K562 (cell line): ENCODE measurements at regions not wholly inside any gene's neighbourhood (a gene's known extent, or its start where the extent isn't known, plus 50 kb on each side); places are given as distances from the start of the nearest gene placed in this dataset.

Source experiments
- ATAC-seq: fragments of 200-7000 bp; cut with Tn5 transposase; 3 replicates; pipeline ENCODE4 v1.9.1; 2020; ENCODE audit warnings: moderate library complexity
- BruUV-seq: library from RNA; stranded (reverse); fragments of 400-500 nt; replicated peaks from 2 replicates; lab custom pipeline; 2021; lab: Mats Ljungman, UMichigan
- CTCF ChIA-PET: fragments of 300-600 bp; formaldehyde crosslinking; extraction: SDS; loops from one replicate; lab custom pipeline; 2021; ENCODE audit warnings: low intra/inter-chr PET ratio; lab: Yijun Ruan, JAX
- POLR2A ChIA-PET: fragments of 300-600, 350-650 bp; sonication (Branson Sonifier 250); formaldehyde crosslinking; extraction: SDS; loops from one replicate; lab custom pipeline; 2021; ENCODE audit warnings: antibody characterized with exemption, inconsistent platforms; lab: Yijun Ruan, JAX
- DNase-seq, 4 experiments: peaks; one replicate each; pipeline versions ENCODE4 v3.0.0 to v3.0.0-alpha.2; 2011 to 2018; ENCODE audit warnings: low spot score in 3 of 4, mixed read lengths in 3 of 4; ENCODE audit errors: extremely low read depth in 1 of 4
- FAIRE-seq: peaks from 2 replicates; lab custom pipeline; 2011; peaks lifted over from hg19 to GRCh38; lab: Jason Lieb, UNC
- H2AFZ ChIP-seq: 2 replicates; pipeline ENCODE4 v1.6.0; 2011; ENCODE audit warnings: low read depth, low read length, control low read depth, inconsistent platforms
- H3K27ac ChIP-seq: fragments of 200-600 bp; 3 replicates; pipeline ENCODE4 v1.8.0; 2011; ENCODE audit warnings: low read depth, mild to moderate bottlenecking, control low read depth, inconsistent platforms, low read length, moderate library complexity, mixed read lengths; ENCODE audit errors: extremely low read depth
- H3K27me3 ChIP-seq, 2 experiments: fragments of 300-600 bp in 1 of 2; 2 replicates in 1 of 2; 3 replicates in 1 of 2; pipeline versions ENCODE4 v1.6.0 to v1.8.0; 2011; ENCODE audit warnings: inconsistent platforms in 2 of 2, low read length in 2 of 2, mild to moderate bottlenecking in 1 of 2, mixed read lengths in 1 of 2, moderate library complexity in 1 of 2; ENCODE audit not compliant: control insufficient read depth in 2 of 2, insufficient read depth in 2 of 2
- H3K36me3 ChIP-seq: fragments of 300-600 bp; 3 replicates; pipeline ENCODE4 v1.8.0; 2011; ENCODE audit warnings: mild to moderate bottlenecking, low read length, inconsistent platforms; ENCODE audit not compliant: control insufficient read depth, insufficient read depth
- H3K4me1 ChIP-seq, 2 experiments: fragments of 200-600 bp in 1 of 2; replicated peaks in 1 of 2; 2 replicates in 1 of 2; 3 replicates in 1 of 2; pipeline versions ENCODE4 v1.5.1 to v1.8.0; 2011; ENCODE audit warnings: inconsistent platforms in 2 of 2, low read length in 2 of 2, mild to moderate bottlenecking in 1 of 2, mixed read lengths in 1 of 2, moderate library complexity in 1 of 2; ENCODE audit not compliant: control insufficient read depth in 2 of 2, insufficient read depth in 2 of 2
- H3K4me2 ChIP-seq: 2 replicates; pipeline ENCODE4 v1.6.1; 2011; ENCODE audit warnings: low read length, control low read depth, inconsistent platforms, mixed read lengths; ENCODE audit not compliant: insufficient read depth
- H3K4me3 ChIP-seq: fragments of 200-600 bp; sonication (generic), shearing (Covaris generic); 2 replicates; pipeline ENCODE4 v1.5.1; 2016; ENCODE audit warnings: control low read depth, inconsistent platforms
- H3K79me2 ChIP-seq: fragments of 200-600 bp; 3 replicates; pipeline ENCODE4 v1.8.0; 2011; ENCODE audit warnings: low read length, inconsistent platforms; ENCODE audit not compliant: control insufficient read depth, insufficient read depth
- H3K9ac ChIP-seq, 2 experiments: 2 replicates each; pipeline versions ENCODE4 v1.6.0 to v1.6.1; 2011; ENCODE audit warnings: low read depth in 2 of 2, low read length in 2 of 2, control low read depth in 1 of 2, inconsistent platforms in 1 of 2, mild to moderate bottlenecking in 1 of 2, mixed read lengths in 1 of 2; ENCODE audit not compliant: insufficient read depth in 1 of 2
- H3K9me1 ChIP-seq: one replicate; pipeline ENCODE4 v1.6.0; 2011; ENCODE audit warnings: inconsistent platforms, mild to moderate bottlenecking, low read length, moderate library complexity; ENCODE audit not compliant: control insufficient read depth, insufficient read depth
- H3K9me3 ChIP-seq: replicated peaks from 2 replicates; pipeline ENCODE4 v1.5.1; 2011; ENCODE audit warnings: low read depth, low read length, inconsistent platforms; ENCODE audit not compliant: control insufficient read depth, insufficient read depth
- H4K20me1 ChIP-seq: replicated peaks from 2 replicates; pipeline ENCODE4 v1.6.1; 2011; ENCODE audit warnings: low read length, inconsistent platforms, mixed read lengths; ENCODE audit not compliant: control insufficient read depth, insufficient read depth
- HES1 ChIP-seq: fragments of 450-650 bp; IDR thresholded peaks from 2 replicates; pipeline ENCODE4 v1.6.1; 2016; ENCODE audit warnings: low read depth, mild to moderate bottlenecking, moderate library complexity
- HINFP ChIP-seq: fragments of 450-650 bp; conservative IDR thresholded peaks from 2 replicates; pipeline ENCODE4 v1.6.1; 2016; ENCODE audit warnings: missing genetic modification characterization, low read depth, mild to moderate bottlenecking, control low read depth, missing compliant biosample characterization
- HMG20A ChIP-seq: fragments of 450-650 bp; formaldehyde crosslinking; conservative IDR thresholded peaks from 2 replicates; pipeline ENCODE4 v1.4.0; 2020; ENCODE audit warnings: mild to moderate bottlenecking, mixed read lengths
- KDM4B ChIP-seq, 2 experiments: fragments of 450-650 bp in 1 of 2; sonication (generic) in 1 of 2; IDR thresholded peaks; 2 replicates each; pipeline ENCODE4 v1.6.1; 2016 to 2017; ENCODE audit warnings: borderline replicate concordance in 2 of 2, antibody characterized with exemption in 1 of 2, low read depth in 1 of 2, mild to moderate bottlenecking in 1 of 2
- MITF ChIP-seq: IDR thresholded peaks from 2 replicates; pipeline ENCODE4 v1.6.1; 2014; ENCODE audit warnings: antibody characterized with exemption
- NBN ChIP-seq: fragments of 450-650 bp; IDR thresholded peaks from 2 replicates; pipeline ENCODE4 v1.6.1; 2016; ENCODE audit warnings: low read depth, mild to moderate bottlenecking
- SETDB1 ChIP-seq: IDR thresholded peaks from one replicate; pipeline ENCODE4 v1.6.1; 2012; ENCODE audit warnings: low read length, control low read depth, inconsistent platforms
- SOX6 ChIP-seq: fragments of 450-650 bp; IDR thresholded peaks from 2 replicates; pipeline ENCODE4 v1.6.1; 2014; ENCODE audit warnings: mild to moderate bottlenecking
- THRA ChIP-seq: fragments of 450-650 bp; IDR thresholded peaks from 2 replicates; pipeline ENCODE4 v1.6.1; 2017; ENCODE audit warnings: mild to moderate bottlenecking, moderate library complexity
- ZBTB2 ChIP-seq: fragments of 450-650 bp; IDR thresholded peaks from 2 replicates; pipeline ENCODE4 v1.6.1; 2016; ENCODE audit warnings: antibody characterized with exemption
- ZNF124 ChIP-seq: sonication (generic); formaldehyde crosslinking; IDR thresholded peaks from 2 replicates; pipeline ENCODE4 v1.8.1; 2022; ENCODE audit warnings: missing genetic modification reagents
- WGBS: fragments of 100-300 bp; shearing (Covaris generic); methylation state at CpG from one replicate; pipeline ENCODE4 v1.1.6; 2016; ENCODE audit warnings: low coverage, mixed read lengths; ENCODE audit not compliant: insufficient coverage; ENCODE audit errors: missing lambda C conversion rate; 5-methylcytosine and 5-hydroxymethylcytosine counted together
- in situ Hi-C: fragments of 300-500 bp; cut with MboI; formaldehyde crosslinking; loops from 4 replicates; pipeline ENCODE4 v1.15.0; 2018; ENCODE audit warnings: inconsistent platforms, mixed read lengths
- intact Hi-C: fragments of 100-400 bp; cut with micrococcal nuclease; formaldehyde crosslinking; loops from 2 replicates; pipeline ENCODE4 v1.14.2; 2022

- no peak for TF ChIP-seq THRA
- TF ChIP-seq, all 486 proteins: peak for 0
Measured at GRCh38 chr18:77400561-77400960, 150.9 kb downstream of the GALR1 start (continued).

DNA sequence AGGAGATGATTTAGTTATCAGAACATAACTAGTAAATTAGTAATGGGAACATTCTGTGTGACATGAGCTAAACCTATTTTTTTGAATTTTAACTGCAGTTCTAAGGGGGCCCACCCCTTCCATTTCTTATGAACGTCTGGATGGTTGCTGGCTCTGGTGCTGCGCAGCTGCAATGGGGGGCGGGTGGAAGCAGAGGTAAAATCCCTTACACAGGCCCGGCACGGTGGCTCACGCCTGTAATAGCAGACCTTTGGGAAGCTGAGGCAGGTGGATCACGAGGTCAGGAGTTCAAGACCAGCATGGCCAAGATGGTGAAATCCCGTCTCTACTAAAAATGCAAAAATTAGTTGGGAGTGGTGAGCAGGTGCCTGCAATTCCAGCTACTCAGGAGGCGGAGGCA, 151.5 kb downstream of the GALR1 start:
- in situ Hi-C loops: no loop called here
- Histone ChIP-seq H2AFZ (no peak overlapping the region), H3K27ac (no peak overlapping the region), H3K4me3 (no peak overlapping the region), H3K9me1 (no peaks in the 10 kb centered on the region), H3K4me1 (no peaks in the 10 kb centered on the region), H3K4me2 (no peak overlapping the region), H3K79me2 (no peaks in the 10 kb centered on the region), H3K9me3 (no peaks in the 10 kb centered on the region), H3K9ac (no peak overlapping the region), H3K36me3 (no peaks in the 10 kb centered on the region), H3K27me3 (no peaks in the 10 kb centered on the region), H4K20me1 (no peaks in the 10 kb centered on the region)
- intact Hi-C loops: no loop called here
- TF ChIP-seq KDM4B (IDR thresholded peaks at IDR 0.05; ENCODE audit: borderline replicate concordance in 2 of 2, low read depth in 1 of 2): no peak
- no peak for TF ChIP-seq NBN
- TF ChIP-seq ZBTB2: no peak
- TF ChIP-seq HES1: no peak
- TF ChIP-seq SOX6: no peak
- TF ChIP-seq MITF: no peak
- no peak for TF ChIP-seq HINFP (tag)
- no peak for TF ChIP-seq ZNF124
- no peak for TF ChIP-seq SETDB1
- TF ChIP-seq HMG20A (CRISPR knock-in tag): no peak
- BruUV-seq: no TSS peak
- DNase-seq (no peak), FAIRE-seq (no peak), ATAC-seq (no peak)
- POLR2A ChIA-PET: no interaction called here
- CTCF ChIA-PET: no interaction called here
- WGBS: 0% methylated on average over 8 of the region's 9 CpGs
